ENCODE measurements at regions not wholly inside any gene's neighbourhood (a gene's known extent, or its start where the extent isn't known, plus 50 kb on each side); places are given as distances from the start of the nearest gene placed in this dataset.
A peak's percentile ranks its signal among the peaks of the same experiment; 100 is the strongest.

DNA sequence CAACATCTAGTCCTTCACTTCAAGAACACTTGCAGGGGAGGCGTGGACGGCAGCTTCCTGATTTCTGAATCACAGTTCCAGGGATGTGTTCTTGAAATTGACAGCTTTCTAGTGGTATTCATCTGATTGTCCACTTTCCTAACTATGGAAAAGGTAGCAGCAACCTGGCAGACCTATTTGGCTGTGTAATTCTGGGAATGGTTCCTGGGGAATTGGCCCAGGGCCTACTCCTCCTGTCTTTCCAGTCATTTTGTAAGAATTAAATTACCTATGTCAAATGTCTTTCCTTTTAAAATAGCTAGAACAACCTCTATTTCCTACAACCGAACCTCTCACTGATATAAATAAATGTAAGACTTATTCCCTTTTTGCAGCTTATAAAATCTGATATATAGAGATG, 85.5 kb upstream of the RSPO3 start:
- no peak for FAIRE-seq

DNA sequence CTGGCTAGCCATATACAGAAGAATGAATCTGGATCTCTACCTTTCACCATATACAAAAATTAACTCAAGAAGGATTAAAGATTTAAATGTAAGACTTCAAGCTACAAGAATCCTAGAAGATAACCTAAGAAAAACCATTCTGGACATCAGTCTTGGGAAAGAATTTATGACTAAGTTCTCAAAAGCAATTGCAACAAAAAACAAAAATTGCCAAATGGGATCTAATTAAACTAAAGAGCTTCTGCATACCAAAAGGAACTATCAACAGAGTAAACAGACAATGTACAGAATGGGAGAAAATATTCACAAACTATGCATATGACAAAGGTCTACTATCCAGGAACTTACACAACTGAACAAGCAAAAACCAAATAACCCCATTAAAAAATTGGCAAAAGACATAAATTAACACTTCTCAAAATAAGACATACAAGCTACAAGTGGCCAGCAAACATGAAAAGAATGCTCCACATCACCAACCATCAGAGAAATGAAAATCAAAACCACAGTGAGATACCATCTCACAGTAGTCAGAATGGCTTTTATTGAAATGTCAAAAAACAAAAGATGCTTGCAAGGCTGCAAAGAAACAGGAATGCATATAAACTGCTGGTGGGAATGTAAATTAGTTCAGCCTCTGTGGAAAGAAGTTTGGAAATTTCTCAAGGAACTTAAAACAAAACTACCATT, 66.8 kb upstream of the RSPO3 start:
- DNase-seq (ENCODE audit: insufficient read length, low spot score), result no peak
- FAIRE-seq, result no peak

More for the DNA sequence above, 85.5 kb upstream of the RSPO3 start:
- DNase-seq (ENCODE audit: insufficient read length, low spot score), result no peak

DNA sequence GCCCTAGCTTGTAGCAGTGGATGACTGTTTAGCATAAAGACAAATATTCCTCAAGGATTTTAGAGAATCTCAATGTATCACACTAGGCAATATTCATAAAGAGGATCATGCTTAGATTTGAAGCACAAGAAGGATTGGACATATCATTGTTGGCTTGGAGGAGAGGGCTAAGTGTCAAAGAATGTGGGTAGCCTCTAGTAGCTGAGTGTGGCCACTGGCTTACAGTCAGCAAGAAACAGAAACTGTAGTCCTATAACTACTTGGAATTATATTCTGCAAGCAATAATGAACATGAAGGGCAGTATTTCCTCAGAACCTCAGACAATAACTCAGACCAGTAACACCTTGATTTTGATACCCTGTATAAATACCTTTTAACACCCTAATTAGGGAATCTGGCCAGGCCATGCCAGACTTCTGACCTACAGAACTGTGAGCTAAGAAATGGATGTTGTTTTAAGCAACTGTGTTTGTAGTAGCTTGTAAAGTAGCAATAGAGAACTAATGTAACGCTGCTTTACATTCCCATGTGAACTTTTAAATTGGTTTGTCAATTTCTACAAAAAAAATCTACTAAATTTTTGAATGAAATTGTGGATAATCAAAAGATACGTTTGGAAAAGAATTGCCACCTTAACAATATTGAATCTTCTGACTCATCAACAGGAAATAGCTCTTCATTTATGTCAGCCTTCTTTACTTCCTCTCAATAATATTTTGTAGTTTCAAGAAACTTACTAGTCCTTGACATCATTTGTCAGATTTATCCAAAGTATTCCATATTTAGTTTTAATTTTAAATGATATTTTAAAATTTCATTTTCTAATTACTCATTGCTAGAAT, 65.2 kb upstream of the RSPO3 start:
- no peak for FAIRE-seq
- DNase-seq (ENCODE audit: insufficient read length, low spot score), result no peak

DNA sequence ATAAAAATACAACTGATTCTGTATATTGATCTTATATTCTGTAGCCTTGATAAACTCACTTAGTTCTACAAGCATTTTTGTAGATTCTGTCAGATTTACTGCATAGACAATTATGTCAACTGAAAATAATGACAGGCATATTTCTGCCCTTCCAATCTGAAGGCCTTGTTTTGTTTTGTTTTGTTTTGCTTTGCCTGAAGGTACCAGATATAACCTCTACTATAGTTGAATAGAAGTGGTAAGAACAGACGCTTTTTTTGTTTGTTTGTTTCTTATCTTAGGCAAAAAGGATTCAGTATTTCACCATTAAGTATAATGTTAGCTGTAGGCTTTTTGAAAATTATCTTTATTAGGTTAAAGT, 64.6 kb upstream of the RSPO3 start:
- DNase-seq (ENCODE audit: insufficient read length, low spot score) (no peak), FAIRE-seq (no peak)

DNA sequence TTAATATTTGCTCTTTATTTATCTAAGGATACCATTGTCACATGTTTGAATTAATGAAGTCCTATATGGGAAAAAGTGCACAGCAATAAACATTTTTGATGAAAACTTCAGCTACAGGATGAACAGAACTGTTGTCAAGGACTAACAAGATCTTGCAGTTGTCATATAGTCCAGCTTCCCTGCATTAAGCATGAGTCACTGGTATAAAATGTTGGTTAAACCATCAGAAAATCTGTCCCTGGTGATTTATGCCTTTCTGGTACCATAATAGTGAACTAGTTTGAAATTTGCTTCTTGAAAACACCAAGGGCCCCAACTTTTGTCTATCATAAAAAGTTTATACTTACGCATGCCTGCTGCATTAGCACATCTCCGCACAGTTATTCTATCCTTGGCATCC, 60.4 kb upstream of the RSPO3 start:
- FAIRE-seq, result peak; percentile 67
- peak; percentile 49 for DNase-seq (ENCODE audit: insufficient read length, low spot score)

DNA sequence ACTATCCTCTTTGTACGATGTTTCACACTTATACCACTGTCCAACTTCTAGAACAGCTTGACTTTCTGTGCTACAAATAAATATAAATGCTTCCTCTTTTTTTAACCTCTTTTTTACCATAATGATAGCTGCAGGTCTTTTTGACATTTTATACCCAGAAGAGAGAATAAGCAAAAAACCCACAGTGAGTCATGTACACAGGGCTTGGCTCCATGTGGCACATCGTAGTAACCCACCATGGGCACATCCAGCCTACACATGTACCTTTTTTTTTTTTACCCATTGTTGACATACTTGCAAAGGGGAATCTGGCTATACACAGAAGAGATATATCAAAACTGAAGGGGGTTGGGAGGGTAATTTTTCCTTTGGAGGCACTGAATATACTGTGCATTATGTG, 59.5 kb upstream of the RSPO3 start:
- DNase-seq (ENCODE audit: insufficient read length, low spot score) (no peak), FAIRE-seq (no peak)
